Globus pallidus (tissue), 1 donor: ENCODE measurements at regions not wholly inside any gene's neighbourhood (a gene's known extent, or its start where the extent isn't known, plus 50 kb on each side); places are given as distances from the start of the nearest gene placed in this dataset.
"Not testable (repeated sequence)": the region's sequence is repeated elsewhere in the genome, so short reads cannot be mapped to it uniquely, and the experiment has no call there.

Experiments used
- DNase-seq: peaks from one replicate; pipeline ENCODE4 v3.0.0-alpha.2; 2015; ENCODE audit warnings: low spot score

- no peak for DNase-seq
Observed at GRCh38 chr16:7820816-7821215, 488.2 kb downstream of the RBFOX1 start.

GRCh38 chr16:7805686-7806396 lies 473.2 kb downstream of the RBFOX1 start:
- no peak for DNase-seq

- DNase-seq: no peak
Observed at GRCh38 chr16:7804635-7805195, 472.1 kb downstream of the RBFOX1 start.

- DNase-seq: no peak
Observed at GRCh38 chr16:7792346-7792745, 459.7 kb downstream of the RBFOX1 start.

- no peak for DNase-seq
Observed at GRCh38 chr16:7791028-7791590, 458.5 kb downstream of the RBFOX1 start.

- no peak for DNase-seq
Observed at GRCh38 chr16:7775072-7775488, 442.4 kb downstream of the RBFOX1 start.

GRCh38 chr16:7772722-7773121 lies 440.1 kb downstream of the RBFOX1 start:
- no peak for DNase-seq

GRCh38 chr16:7769091-7769490 lies 436.4 kb downstream of the RBFOX1 start:
- DNase-seq: not testable (repeated sequence)

GRCh38 chr16:7765079-7765550 lies 432.5 kb downstream of the RBFOX1 start:
- no peak for DNase-seq

GRCh38 chr16:7763111-7763510 lies 430.5 kb downstream of the RBFOX1 start:
- no peak for DNase-seq
